ENCODE measurements at regions not wholly inside any gene's neighbourhood (a gene's known extent, or its start where the extent isn't known, plus 50 kb on each side); places are given as distances from the start of the nearest gene placed in this dataset.

GRCh38 chr16:86977076-86977676, 340.0 kb downstream of the C16orf95 start:
- Histone ChIP-seq H3K4me3 (no peak overlapping the region), H3K36me3 (no peaks in the 10 kb centered on the region), H3K4me1 (ENCODE audit: low read depth) (peaks cover 6% of the 10 kb centered on the region), H3K27ac (no peak overlapping the region), H3K9me3 (ENCODE audit: low read depth) (no peaks in the 10 kb centered on the region), H3K27me3 (no peaks in the 10 kb centered on the region)
- no peak for TF ChIP-seq CTCF (IDR thresholded peaks at IDR 0.05; ENCODE audit: low read depth, low read length)
- no peak for DNase-seq (ENCODE audit: low read depth in 1 of 2, low spot score in 1 of 2)

- Histone ChIP-seq H3K27me3 (no peaks in the 10 kb centered on the region), H3K36me3 (no peaks in the 10 kb centered on the region), H3K9me3 (ENCODE audit: low read depth) (no peaks in the 10 kb centered on the region), H3K4me1 (ENCODE audit: low read depth) (peaks cover 6% of the 10 kb centered on the region), H3K27ac (no peak overlapping the region), H3K4me3 (no peak overlapping the region)
- TF ChIP-seq CTCF (IDR thresholded peaks at IDR 0.05; ENCODE audit: low read depth, low read length): no peak
- no peak for DNase-seq (ENCODE audit: low read depth in 1 of 2, low spot score in 1 of 2)
Observed at GRCh38 chr16:86978445-86979030, 338.7 kb downstream of the C16orf95 start.

GRCh38 chr16:86979061-86979460, 338.1 kb downstream of the C16orf95 start:
- H3K27ac ChIP-seq: no peak overlapping the region
- TF ChIP-seq CTCF (IDR thresholded peaks at IDR 0.05; ENCODE audit: low read depth, low read length): no peak

GRCh38 chr16:86979984-86980553, 337.1 kb downstream of the C16orf95 start:
- no peak overlapping the region for H3K4me3 ChIP-seq
- no peaks in the 10 kb centered on the region for H3K27me3 ChIP-seq
- H3K9me3 ChIP-seq (ENCODE audit: low read depth): no peaks in the 10 kb centered on the region
- peaks cover 12% of the 10 kb centered on the region for H3K4me1 ChIP-seq (ENCODE audit: low read depth)
- H3K36me3 ChIP-seq: no peaks in the 10 kb centered on the region
- no peak for DNase-seq (ENCODE audit: low read depth in 1 of 2, low spot score in 1 of 2)
- no peak overlapping the region for H3K27ac ChIP-seq
- TF ChIP-seq CTCF (IDR thresholded peaks at IDR 0.05; ENCODE audit: low read depth, low read length): no peak

More at GRCh38 chr16:86979061-86979460, 338.1 kb downstream of the C16orf95 start:
- Histone ChIP-seq H3K4me1 (ENCODE audit: low read depth) (peaks cover 6% of the 10 kb centered on the region), H3K4me3 (no peak overlapping the region), H3K9me3 (ENCODE audit: low read depth) (no peaks in the 10 kb centered on the region), H3K36me3 (no peaks in the 10 kb centered on the region), H3K27me3 (no peaks in the 10 kb centered on the region)
- no peak for DNase-seq (ENCODE audit: low read depth in 1 of 2, low spot score in 1 of 2)

- H3K4me1 ChIP-seq (ENCODE audit: low read depth): peaks cover 18% of the 10 kb centered on the region
- no peaks in the 10 kb centered on the region for H3K36me3 ChIP-seq
- TF ChIP-seq CTCF (IDR thresholded peaks at IDR 0.05; ENCODE audit: low read depth, low read length): no peak
- no peaks in the 10 kb centered on the region for H3K9me3 ChIP-seq (ENCODE audit: low read depth)
- H3K27ac ChIP-seq: no peak overlapping the region
- no peak for DNase-seq (ENCODE audit: low read depth in 1 of 2, low spot score in 1 of 2)
- H3K27me3 ChIP-seq: no peaks in the 10 kb centered on the region
- H3K4me3 ChIP-seq: no peak overlapping the region
Observed at GRCh38 chr16:86980644-86981043, 336.5 kb downstream of the C16orf95 start.

Measured in cardiac muscle cell (in vitro differentiated cells and primary cell).